Fibroblast of the conjunctiva (primary cell): ENCODE measurements at regions not wholly inside any gene's neighbourhood (a gene's known extent, or its start where the extent isn't known, plus 50 kb on each side); places are given as distances from the start of the nearest gene placed in this dataset.
"Not testable (repeated sequence)": the region's sequence is repeated elsewhere in the genome, so short reads cannot be mapped to it uniquely, and the experiment has no call there.

ENCODE experiments used
- DNase-seq: peaks from one replicate; pipeline ENCODE4 v3.0.0-alpha.2; 2010; ENCODE audit warnings: low read depth

DNA sequence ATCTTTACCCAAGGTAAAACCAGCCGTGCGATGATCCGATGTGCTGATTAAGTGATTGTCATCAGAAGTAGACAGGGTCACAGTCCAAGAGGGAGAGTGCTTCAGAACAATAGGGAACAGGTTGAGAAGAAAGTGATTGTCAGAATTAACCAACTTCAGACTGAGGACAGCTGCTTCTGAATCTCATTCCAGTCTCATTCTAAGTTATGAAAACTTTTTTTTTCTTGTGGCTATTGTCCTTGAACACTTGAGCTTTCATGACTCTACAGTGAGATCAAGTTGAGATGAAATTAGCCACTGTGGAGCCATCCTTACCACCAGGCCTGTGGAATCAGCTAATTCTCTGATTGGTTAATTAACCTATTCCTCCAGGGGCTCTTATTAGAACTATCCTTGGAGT is 159.9 kb upstream of the WWC1 start:
- no peak for DNase-seq

DNA sequence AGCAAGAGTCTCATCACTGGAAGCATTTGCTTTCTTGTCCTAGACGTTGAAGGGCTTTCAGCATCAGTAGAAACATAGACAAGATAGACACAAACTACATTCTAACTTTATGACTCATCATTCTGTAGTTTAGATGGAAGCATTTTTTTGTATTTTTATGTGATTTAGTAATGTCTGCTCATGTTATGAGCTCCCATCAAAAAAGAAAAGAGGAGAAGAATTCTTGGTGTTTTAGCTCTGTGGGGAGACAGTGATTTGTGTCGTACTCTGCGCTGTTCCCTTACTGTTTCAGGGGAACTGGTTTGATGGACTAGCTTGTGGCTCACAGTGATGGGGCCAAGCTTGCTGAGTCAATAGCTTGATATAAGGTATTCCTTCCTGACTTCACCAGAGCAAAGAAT is 159.2 kb upstream of the WWC1 start:
- no peak for DNase-seq

DNA sequence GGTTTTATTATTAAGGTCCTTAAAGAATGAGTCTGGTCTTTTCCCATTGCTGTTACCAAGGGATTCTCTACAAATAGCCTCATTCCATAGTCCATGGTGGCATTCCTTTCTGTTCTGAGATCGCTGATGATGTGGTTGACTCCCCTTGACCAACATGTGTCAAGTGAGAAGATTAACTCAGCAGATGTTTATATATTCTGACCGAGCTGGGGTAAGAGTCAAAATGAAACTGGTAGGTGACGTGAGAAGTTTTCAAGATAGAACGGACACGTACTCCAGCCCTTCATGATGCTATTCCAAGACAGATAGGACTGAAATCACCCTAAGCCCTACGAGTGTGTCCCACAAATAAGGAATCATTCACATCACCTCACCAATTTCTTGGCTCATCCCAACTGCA is 155.5 kb upstream of the WWC1 start:
- no peak for DNase-seq

DNA sequence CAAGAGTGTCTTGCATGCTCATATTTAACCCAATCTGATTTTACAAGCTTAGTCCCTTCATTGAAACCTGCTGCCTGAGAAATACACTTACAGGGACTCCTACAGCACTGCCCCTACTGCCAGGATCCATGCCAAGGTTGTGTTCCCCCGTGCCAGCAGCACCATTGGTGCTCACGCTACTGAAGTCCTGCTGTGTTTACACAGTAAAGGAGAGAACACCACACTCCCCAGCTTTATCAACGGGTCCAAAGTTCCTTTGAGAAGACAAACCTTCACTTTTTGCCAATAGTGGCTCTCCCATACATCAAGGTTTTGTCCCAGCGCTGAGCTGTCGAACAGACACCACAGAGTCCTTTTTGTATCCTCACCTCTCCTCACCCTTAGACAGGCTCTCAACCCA is 155.1 kb upstream of the WWC1 start:
- DNase-seq = no peak

DNA sequence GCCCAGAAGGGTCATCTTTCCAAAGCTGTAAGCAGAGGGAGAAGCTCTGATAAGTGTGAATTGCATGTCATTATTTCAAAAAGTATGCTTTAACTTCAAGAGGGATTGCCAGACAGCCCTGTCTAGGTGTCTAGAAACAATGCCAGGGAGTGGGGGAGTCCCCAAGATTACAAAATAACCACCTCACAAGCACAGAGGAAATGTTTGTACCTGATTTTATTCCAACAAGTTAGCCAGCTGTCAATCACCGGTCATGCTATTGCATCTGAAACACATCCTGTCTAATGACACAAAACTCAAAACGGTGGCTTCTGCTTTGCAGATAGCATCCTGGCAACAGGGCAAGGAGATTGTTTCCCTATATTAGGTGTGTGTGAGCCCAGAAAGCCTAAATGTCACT is 154.2 kb upstream of the WWC1 start:
- DNase-seq = no peak

DNA sequence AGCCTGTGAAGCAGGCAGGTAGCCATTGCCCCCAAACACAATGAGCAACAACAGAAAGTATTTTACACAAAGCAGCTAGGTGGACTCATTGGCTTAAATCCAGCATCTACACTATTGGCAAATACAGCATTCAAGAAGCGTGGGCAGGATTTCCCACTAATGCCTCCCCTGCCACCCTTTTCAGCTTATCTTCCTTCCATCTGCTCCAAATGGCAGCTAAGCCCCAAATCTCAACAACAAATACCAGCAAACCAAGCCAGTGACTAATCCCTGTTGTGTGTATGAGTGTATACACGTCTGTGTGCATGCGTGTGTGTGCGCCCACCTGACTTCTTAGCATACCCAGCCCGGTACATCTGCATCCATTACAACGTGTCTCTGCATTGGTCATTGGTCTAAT is 151.2 kb upstream of the WWC1 start:
- no peak for DNase-seq

DNA sequence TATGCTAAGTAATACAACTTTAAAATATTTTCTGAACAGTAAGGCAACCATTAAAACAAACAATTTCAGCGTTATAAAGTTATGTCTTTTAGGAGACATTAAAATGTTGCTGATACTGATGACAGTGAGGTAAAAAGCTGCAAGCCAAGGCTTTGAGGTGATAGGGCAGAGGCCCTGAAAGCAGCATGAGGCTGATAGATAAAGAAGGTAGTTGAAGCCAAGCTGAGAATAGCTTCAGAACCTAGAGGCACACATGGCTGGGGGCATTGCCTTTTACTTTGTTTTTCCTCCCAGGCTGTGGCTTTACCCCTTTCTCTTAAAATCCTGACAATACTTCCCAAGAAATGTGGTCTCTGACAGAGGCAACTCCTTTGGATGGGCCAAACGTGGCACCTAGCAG is 149.0 kb upstream of the WWC1 start:
- DNase-seq = no peak

DNA sequence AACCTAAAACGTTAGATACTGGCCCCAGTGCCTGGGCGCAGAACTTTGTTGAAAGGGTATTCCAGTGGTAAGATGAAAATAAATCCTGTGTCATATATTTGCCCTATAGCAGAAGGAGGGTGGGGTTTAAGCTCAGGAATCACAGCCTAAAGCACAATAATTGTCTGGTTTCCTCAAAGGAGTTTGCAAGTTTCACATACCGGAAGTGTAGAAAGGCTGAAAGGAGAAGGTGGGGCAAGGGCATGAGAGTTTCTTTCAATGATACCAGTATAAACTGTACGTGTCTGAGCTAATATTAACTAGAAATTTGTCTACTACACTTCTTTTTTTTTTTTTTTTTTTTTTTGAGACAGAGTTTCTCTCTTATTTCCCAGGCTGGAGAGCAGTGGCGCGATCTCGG is 147.9 kb upstream of the WWC1 start:
- DNase-seq = not testable (repeated sequence)

DNA sequence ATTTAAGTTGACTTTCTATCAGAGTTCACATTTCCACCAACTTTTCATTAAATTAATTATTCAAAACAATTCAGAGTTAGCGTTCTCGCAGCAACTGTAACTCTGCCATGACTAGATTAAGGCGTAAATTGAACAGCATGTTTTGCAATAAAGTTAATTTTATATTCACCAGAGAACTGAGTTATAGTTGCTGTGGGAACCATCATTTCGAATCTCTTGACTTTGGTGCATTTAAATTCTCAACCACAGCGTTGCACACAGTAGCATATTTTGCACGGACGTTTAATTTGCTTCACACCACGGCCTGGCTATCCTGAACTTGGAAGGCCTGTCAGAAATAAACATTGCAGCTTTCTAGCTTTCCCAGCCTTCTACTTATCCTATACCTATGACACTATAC is 144.3 kb upstream of the WWC1 start:
- DNase-seq = no peak

DNA sequence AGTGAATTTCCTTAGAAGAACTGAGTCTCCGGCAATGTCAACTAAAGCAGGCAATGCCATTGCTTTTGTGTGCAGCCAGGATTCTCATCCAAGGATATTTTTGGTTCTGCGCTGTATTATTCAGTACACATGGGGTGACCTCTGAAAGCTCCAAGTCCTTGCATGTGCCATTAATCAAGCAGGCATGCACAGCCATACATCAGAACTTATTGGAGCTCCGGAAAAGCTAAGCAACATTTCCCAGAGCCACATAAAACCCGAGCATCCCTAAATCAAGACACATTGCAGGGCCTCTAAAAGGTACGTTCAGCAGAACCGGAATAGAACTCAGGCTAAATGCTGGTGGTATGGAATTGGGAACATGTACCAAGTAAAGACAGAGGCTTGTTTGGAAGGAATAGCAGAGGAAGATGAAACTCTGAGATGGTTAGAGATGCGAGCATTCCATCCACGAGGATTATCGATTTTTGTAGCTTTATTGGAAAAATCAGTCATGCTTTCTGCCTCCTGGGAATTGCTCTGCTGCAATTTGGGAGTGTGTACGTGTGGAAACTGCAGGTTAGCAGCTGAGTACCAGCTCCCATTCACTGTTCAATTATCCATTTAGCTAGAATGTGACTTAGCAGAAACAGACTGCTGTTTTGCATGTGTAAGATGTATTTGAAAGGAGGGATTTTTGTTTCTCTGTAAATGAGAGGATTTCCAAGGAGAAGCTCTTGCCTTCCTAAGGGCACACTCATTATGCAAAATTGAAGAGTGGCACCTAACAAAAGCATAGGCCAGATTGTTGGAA is 143.7 kb upstream of the WWC1 start:
- no peak for DNase-seq

DNA sequence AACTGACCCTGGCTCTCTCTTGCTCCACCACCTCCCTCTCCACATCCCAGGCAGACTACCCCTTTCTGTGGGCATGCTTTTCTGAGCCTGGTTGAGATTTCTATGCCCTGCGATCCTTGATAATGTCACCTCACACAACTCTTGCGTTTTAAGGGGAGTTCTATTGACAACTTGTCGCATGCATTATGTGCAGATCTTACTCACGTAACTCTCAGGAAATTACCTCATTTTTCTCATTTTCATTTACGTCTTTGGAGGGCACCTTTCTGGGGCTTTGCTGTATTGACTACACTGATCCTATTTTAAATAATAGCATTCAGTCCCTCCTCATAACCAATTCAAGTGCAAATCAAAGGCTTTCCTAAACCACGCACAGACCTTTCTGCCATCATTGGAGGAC is 140.4 kb upstream of the WWC1 start:
- DNase-seq = no peak

DNA sequence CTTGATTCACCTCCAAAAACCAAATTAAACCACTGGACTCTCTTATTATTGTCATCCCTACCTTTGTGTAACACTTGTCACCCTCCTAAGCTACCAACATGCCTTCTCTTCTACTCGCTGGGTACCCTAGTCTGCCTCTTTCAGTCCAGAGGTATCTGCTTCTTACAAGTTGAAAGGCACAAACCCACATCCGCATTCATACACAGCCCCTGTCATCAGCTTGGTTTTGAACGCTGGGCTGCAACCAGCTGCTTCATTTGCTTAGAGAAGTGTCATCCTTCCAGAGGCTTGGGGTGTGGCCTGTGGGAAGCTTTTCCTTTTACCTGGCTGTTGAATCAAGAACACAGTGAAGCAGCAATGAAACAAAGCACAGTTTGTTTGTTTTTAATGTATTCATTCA is 138.8 kb upstream of the WWC1 start:
- DNase-seq = no peak

DNA sequence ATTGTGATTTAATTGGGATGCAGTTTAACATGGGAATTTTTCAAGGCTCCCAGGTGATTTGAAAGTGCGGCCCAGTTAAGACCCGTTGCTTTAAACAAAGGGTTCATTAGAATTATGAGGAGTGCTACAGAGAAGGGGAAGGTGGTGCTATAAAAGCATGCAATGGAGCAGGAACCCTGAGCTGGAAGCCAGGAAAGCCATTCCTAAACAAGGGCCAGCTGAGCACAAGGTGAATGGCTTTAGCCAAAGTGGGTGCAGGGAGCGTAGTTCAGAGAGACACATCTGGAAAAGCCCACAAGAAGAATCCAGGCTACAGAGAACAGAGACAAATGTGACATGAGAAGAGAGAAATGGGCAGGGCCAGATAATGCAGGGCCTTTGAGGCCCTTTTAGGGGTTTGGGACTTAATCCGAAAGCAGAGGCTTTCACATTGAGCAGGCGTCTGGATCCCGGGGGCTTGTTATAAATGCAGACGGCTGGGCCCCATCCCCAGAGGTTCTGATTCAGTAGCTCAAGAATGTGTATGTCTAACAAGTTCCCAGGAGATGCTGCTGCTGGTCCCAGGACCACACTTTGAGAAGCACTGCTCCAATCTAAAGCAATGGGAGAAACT is 138.1 kb upstream of the WWC1 start:
- no peak for DNase-seq

DNA sequence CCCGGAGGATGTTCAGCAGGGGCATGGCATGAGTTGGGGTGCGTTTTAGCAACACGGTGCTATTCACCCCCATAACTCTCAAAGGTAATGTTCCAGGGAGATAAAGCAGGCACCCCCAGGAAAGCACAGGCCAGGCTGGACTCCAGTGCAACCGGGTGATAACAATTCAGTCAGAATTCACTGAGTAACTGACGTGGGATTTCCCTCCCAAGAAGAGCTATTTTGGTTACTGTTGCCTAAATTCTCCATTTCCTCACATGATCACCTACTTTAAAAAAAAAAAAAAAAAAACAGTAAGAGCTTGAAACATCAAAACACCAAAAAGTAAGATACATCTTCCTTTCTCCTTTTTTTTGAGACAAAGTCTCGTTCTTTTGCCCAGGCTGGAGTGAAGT is 137.6 kb upstream of the WWC1 start:
- DNase-seq = no peak

DNA sequence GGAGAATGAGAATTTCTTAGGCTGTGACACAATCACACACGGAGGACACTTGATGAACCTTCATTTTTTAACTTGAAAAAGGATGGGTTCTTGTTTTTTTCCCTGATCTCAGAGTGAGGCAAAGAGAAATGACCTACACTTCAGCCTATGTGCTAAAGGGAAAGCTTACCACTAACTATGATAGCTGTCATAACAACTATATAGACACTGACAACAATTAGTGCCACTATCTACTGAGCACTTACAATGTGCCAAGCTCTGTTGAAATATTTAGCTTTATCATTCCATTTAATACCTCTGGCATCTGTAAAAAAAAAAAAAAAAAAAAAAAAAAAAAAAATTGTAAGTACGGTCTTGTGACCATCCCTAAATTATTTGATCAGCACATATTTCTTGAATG is 135.9 kb upstream of the WWC1 start:
- DNase-seq = no peak

DNA sequence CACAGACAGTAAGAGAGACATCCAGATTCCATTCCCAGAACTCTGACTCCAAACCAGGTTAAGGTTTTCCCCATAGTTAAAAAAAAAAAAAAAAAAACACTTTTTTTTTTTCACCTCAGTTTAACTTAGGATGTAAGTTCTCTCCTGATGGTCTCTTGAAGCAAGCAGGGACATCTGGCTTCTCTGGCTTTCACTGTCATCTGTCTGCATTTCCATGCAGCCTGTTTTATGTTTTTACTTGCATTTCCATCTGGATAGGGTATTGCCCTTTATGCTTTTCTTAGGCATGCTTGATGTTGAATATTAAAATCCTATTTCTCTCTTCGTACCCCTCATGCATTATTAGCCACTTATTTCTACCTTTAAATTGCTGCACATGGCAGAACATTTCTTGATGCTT is 135.3 kb upstream of the WWC1 start:
- no peak for DNase-seq

DNA sequence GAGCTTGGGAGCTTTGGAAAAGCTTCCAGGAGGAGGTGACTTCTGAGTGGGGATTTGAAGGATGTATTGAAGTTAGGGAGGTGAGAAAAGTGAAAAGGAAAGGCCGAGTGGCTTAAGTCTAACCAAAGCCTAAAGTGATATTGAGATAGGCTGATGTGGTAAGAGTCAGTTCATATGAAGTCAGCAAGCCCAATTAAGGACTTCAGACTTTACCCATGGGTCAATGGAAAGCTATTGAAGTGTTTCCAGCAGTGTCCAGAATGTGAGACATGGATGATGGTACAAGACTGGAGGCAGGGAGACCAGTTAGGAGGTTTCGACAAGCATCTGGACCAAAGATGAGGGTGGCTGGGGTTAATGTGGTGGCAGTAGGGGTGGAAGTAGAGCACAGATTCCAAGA is 134.3 kb upstream of the WWC1 start:
- DNase-seq = no peak

DNA sequence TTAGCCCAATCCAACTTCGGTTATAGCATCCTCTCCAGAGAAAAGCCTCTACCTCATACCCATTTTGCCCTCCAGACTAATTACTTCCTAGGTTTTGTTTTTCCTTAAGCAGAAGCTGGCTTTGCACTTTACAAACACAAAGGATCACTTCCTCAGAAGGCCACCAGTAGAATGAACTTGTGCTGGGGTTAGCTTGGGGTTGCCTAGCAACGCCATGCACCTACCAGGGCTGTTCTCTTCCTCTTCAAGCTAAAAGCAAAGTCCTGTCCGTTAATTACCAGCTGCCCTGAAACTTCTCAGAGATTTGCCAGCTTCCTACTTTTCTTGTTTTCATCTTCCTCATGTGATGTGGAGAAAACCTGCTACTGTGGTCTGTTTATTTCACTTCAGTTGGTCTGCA is 132.0 kb upstream of the WWC1 start:
- DNase-seq = no peak

DNA sequence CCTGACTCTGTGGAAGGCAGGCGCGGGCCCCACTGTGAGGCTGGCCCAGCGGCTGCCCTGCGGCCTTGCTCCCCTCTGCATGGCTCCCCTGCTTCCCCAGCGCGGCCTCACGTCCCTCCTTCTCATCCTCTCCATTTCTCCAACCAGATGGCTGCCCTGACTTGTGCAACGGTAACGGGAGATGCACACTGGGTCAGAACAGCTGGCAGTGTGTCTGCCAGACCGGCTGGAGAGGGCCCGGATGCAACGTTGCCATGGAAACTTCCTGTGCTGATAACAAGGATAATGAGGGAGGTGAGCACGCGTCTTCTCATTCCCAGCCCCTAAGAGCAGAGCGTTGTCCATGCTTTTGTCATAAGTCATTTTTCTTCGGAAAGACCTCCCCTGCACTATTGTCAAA is 129.0 kb upstream of the WWC1 start:
- DNase-seq = no peak

DNA sequence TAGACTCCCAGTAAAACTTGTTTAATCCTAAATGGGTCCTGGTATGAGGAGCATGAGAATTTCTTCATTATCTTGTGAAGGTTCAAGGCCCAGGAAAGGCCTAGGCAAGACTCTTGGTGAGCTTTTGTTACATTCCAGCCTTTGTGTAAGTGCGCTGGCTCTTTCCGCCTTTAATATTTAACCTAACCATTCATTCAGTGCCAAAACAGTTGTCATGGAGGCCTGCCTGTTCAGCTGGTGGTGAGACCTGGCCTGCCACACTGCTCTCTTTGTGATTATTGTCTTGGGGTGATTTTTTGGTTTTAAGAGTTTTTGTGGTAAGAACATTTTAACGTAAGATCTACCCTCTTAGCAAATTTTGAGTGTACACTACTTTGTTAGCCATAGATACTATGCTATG is 127.5 kb upstream of the WWC1 start:
- DNase-seq = no peak

DNA sequence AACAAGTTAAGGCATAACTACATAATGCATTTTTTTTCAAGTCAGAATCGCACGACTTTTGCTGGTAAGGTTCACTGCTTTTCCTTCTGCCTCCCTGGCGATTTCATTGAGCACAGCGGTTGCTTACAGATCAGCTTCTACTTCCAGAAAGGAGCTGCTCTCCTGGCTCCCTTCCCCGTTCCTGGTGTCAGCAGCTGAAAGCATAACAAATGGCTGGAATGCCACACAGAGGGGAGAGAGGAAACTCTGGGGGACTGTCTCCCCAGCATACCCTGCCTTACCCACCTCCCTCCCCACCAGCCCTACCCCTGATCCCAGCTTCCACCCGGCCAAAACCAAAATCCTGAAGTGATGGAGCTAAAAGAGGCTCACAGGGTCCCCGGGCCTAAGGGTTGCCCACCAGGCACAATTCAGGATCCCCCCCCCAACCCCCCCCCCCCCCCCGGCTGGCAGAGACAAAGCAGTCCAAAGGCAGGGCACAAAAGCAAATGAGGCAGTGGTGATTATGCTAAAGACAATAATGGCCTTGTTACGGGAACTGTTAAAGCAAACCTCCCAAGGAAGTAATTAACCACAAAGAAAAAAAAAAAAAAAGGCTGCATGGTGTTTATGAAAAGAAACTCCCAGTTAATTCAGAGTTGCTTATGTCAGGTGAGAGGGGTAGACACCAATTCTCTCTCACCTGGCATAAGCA is 126.1 kb upstream of the WWC1 start:
- DNase-seq = no peak

DNA sequence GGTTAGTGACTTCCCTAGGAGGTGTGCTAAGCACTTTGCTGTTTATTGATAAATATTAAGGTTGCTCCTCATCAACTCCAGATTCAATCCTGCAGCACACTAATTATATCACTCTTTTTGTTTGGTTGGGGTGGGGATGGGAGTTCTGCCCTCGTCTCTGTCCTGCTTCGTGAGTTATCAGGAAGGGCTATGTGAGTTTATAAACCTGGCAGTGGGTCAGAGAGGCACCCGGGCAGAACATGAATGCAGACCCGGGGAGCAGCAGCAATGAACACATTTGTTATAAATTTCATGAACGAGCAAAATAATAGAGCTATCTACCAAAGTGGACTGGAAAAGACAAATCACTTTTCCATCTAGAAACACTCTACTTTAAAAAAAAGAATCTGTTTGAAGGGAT is 125.5 kb upstream of the WWC1 start:
- no peak for DNase-seq

DNA sequence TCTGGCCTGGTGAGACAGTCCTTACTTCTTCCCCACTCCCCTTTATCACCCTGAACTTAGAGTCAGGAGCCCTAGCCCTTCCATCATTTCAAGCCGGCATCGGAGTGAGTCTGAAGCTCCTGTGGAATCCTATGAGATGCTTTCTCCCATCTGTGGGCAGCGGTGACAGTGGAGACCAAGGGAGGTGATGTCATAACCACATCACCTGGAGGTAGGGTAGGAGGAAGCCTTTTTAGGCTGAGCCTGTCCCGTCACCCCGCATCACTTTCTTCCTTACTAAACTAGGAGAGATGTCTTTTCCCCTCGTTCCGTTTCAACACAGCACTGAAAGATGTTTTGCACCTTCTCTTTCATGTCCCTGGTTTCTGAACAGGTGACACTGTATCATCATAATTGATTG is 124.1 kb upstream of the WWC1 start:
- DNase-seq = no peak
